IMR-90 (cell line): ENCODE measurements at regions not wholly inside any gene's neighbourhood (a gene's known extent, or its start where the extent isn't known, plus 50 kb on each side); places are given as distances from the start of the nearest gene placed in this dataset.

Experiments
- ATAC-seq: fragments of 200-7000 bp; cut with Tn5 transposase; 2 replicates; pipeline ENCODE4 v1.9.1; 2020; ENCODE audit warnings: low read depth, mild to moderate bottlenecking, moderate library complexity
- BruUV-seq: library from RNA; stranded (reverse); fragments of 400-500 nt; replicated peaks from 2 replicates; lab custom pipeline; 2021; lab: Mats Ljungman, UMichigan
- CTCF ChIA-PET: fragments of 300-600 bp; formaldehyde crosslinking; extraction: SDS; loops from one replicate; lab custom pipeline; 2021; ENCODE audit warnings: antibody characterized with exemption; lab: Yijun Ruan, JAX
- POLR2A ChIA-PET: fragments of 300-600 bp; sonication (Branson Sonifier 250); formaldehyde crosslinking; loops from one replicate; lab custom pipeline; 2022; ENCODE audit warnings: antibody characterized with exemption; ENCODE audit not compliant: unreplicated experiment; lab: Charles Lee
- DNase-seq: peaks from one replicate; pipeline ENCODE4 v3.0.0; 2013
- H2AFZ ChIP-seq: replicated peaks from 2 replicates; pipeline ENCODE3; 2013; ENCODE audit warnings: low read length, mild to moderate bottlenecking; ENCODE audit not compliant: poor library complexity
- H2AK5ac ChIP-seq: 2 replicates; pipeline ENCODE4 v1.6.1; 2013; ENCODE audit warnings: low read depth, low read length, inconsistent platforms
- H2AK9ac ChIP-seq: replicated peaks from 2 replicates; pipeline ENCODE3; 2013; ENCODE audit warnings: mild to moderate bottlenecking, low read depth, low read length, moderate library complexity; ENCODE audit not compliant: poor library complexity
- H2BK120ac ChIP-seq: 2 replicates; pipeline ENCODE4 v1.6.1; 2013; ENCODE audit warnings: low read depth, low read length, inconsistent platforms
- H2BK15ac ChIP-seq: 3 replicates; pipeline ENCODE4 v1.6.1; 2013; ENCODE audit warnings: low read depth, low read length, inconsistent platforms
- H2BK20ac ChIP-seq: 2 replicates; pipeline ENCODE4 v1.6.1; 2013; ENCODE audit warnings: low read depth, mild to moderate bottlenecking, inconsistent platforms, low read length, moderate library complexity
- H2BK5ac ChIP-seq: 2 replicates; pipeline ENCODE4 v1.6.1; 2013; ENCODE audit warnings: mild to moderate bottlenecking, low read depth, low read length, inconsistent platforms; ENCODE audit not compliant: poor library complexity, severe bottlenecking
- H3K14ac ChIP-seq: replicated peaks from 2 replicates; pipeline ENCODE4 v1.6.1; 2013; ENCODE audit warnings: low read depth, low read length, inconsistent platforms
- H3K18ac ChIP-seq: 2 replicates; pipeline ENCODE4 v1.6.1; 2013; ENCODE audit warnings: low read depth, low read length, control low read depth
- H3K23ac ChIP-seq: 2 replicates; pipeline ENCODE4 v1.6.1; 2013; ENCODE audit warnings: low read depth, low read length, inconsistent platforms
- H3K27ac ChIP-seq: 2 replicates; pipeline ENCODE4 v1.5.1; 2013; ENCODE audit warnings: mild to moderate bottlenecking, control low read depth, low read length; ENCODE audit not compliant: insufficient read depth
- H3K27me3 ChIP-seq: 2 replicates; pipeline ENCODE4 v1.6.1; 2013; ENCODE audit warnings: low read length; ENCODE audit not compliant: control insufficient read depth, insufficient read depth
- H3K36me3 ChIP-seq: 2 replicates; pipeline ENCODE4 v1.6.1; 2013; ENCODE audit warnings: low read length, mixed read lengths; ENCODE audit not compliant: control insufficient read depth, insufficient read depth
- H3K4ac ChIP-seq: 2 replicates; pipeline ENCODE4 v1.6.1; 2013; ENCODE audit warnings: low read depth, low read length, inconsistent platforms
- H3K4me1 ChIP-seq: 2 replicates; pipeline ENCODE4 v1.6.1; 2013; ENCODE audit warnings: low read length, mixed read lengths; ENCODE audit not compliant: control insufficient read depth, insufficient read depth
- H3K4me2 ChIP-seq: 2 replicates; pipeline ENCODE4 v1.6.1; 2013; ENCODE audit warnings: low read depth, mild to moderate bottlenecking, control low read depth, low read length, moderate library complexity
- H3K4me3 ChIP-seq: 2 replicates; pipeline ENCODE4 v1.5.1; 2013; ENCODE audit warnings: low read depth, mild to moderate bottlenecking, control low read depth, low read length, moderate library complexity; ENCODE audit not compliant: insufficient read depth
- H3K56ac ChIP-seq: 2 replicates; pipeline ENCODE4 v1.6.1; 2013; ENCODE audit warnings: low read length, inconsistent platforms; ENCODE audit not compliant: insufficient read depth; ENCODE audit errors: extremely low read depth
- H3K79me1 ChIP-seq, 2 experiments: 2 replicates each; pipeline ENCODE4 v1.6.1; 2013; ENCODE audit warnings: low read length in 2 of 2, inconsistent platforms in 1 of 2, low read depth in 1 of 2
- H3K9ac ChIP-seq: 2 replicates; pipeline ENCODE4 v1.6.1; 2013; ENCODE audit warnings: low read depth, low read length, control low read depth
- H3K9me1 ChIP-seq: 2 replicates; pipeline ENCODE4 v1.6.1; 2013; ENCODE audit warnings: low read length, inconsistent platforms; ENCODE audit not compliant: insufficient read depth
- H3K9me3 ChIP-seq: 2 replicates; pipeline ENCODE4 v1.6.1; 2013; ENCODE audit warnings: low read length; ENCODE audit not compliant: control insufficient read depth, insufficient read depth
- H4K20me1 ChIP-seq: 2 replicates; pipeline ENCODE4 v1.6.1; 2013; ENCODE audit warnings: low read length, inconsistent platforms; ENCODE audit not compliant: insufficient read depth
- H4K5ac ChIP-seq: 2 replicates; pipeline ENCODE4 v1.6.1; 2013; ENCODE audit warnings: mild to moderate bottlenecking, low read depth, low read length, control low read depth
- H4K8ac ChIP-seq, 2 experiments: 2 replicates each; pipeline ENCODE4 v1.6.1; 2013; ENCODE audit warnings: low read depth in 2 of 2, low read length in 2 of 2, control low read depth in 1 of 2, inconsistent platforms in 1 of 2
- H4K91ac ChIP-seq: 2 replicates; pipeline ENCODE4 v1.6.1; 2013; ENCODE audit warnings: low read depth, low read length, inconsistent platforms; ENCODE audit not compliant: insufficient read depth
- BHLHE40 ChIP-seq: fragments of 150-350 bp; IDR thresholded peaks from 2 replicates; pipeline ENCODE4 v1.6.1; 2016; ENCODE audit warnings: mild to moderate bottlenecking, low read depth, low read length
- CEBPB ChIP-seq: IDR thresholded peaks from 2 replicates; pipeline ENCODE4 v1.6.1; 2012; ENCODE audit warnings: low read depth, low read length, improper control_type of control experiment
- CHD1 ChIP-seq: IDR thresholded peaks from 2 replicates; pipeline ENCODE4 v1.6.1; 2012; ENCODE audit warnings: low read depth, low read length, improper control_type of control experiment
- MAFK ChIP-seq: IDR thresholded peaks from 2 replicates; pipeline ENCODE4 v1.6.1; 2012; ENCODE audit warnings: low read depth, low read length, improper control_type of control experiment
- POLR2A ChIP-seq: IDR thresholded peaks from 2 replicates; pipeline ENCODE4 v1.6.1; 2012; ENCODE audit warnings: mild to moderate bottlenecking, low read depth, low read length
- RCOR1 ChIP-seq: IDR thresholded peaks from 2 replicates; pipeline ENCODE4 v1.6.1; 2012; ENCODE audit warnings: mild to moderate bottlenecking, low read length, improper control_type of control experiment; ENCODE audit not compliant: insufficient replicate concordance
- SMC3 ChIP-seq: fragments of 150-350 bp; IDR thresholded peaks from 2 replicates; pipeline ENCODE4 v1.6.1; 2016; ENCODE audit warnings: low read depth, mild to moderate bottlenecking, antibody characterized with exemption, low read length, moderate library complexity
- WGBS, 2 experiments: methylation state at CpG; one replicate each; pipeline versions ENCODE4 v1.1.5 to v1.1.7; 2013; ENCODE audit warnings: missing lambda C conversion rate in 2 of 2; ENCODE audit not compliant: insufficient read length in 1 of 2; ENCODE audit errors: extremely low coverage in 2 of 2; 5-methylcytosine and 5-hydroxymethylcytosine counted together
- dilution Hi-C: fragments of 300-500 bp; cut with HindIII; formaldehyde crosslinking; loops from one replicate; pipeline ENCODE4 v1.14.3; 2018; ENCODE audit warnings: low sequenced_read_pairs; ENCODE audit not compliant: unreplicated experiment
- in situ Hi-C: fragments of 300-500 bp; cut with MboI; formaldehyde crosslinking; loops from 3 replicates; pipeline ENCODE4 v1.14.3; 2019; ENCODE audit warnings: low sequenced_read_pairs, inconsistent platforms, mixed read lengths
- intact Hi-C: fragments of 100-400 bp; cut with micrococcal nuclease; formaldehyde crosslinking; loops from 2 replicates; pipeline ENCODE4 v1.10.0; 2022
- TF ChIP-seq, protein P1 (sequence below): fragments of 150-350 bp; IDR thresholded peaks from 2 replicates; pipeline ENCODE4 v1.6.1; 2017; ENCODE audit warnings: mild to moderate bottlenecking, antibody characterized with exemption, low read length, low read depth
- TF ChIP-seq, protein P2 (sequence below): fragments of 150-350 bp; IDR thresholded peaks from 2 replicates; pipeline ENCODE4 v1.6.1; 2016; ENCODE audit warnings: low read depth, mild to moderate bottlenecking, low read length, moderate library complexity, borderline replicate concordance
- TF ChIP-seq, protein P3 (sequence below): conservative IDR thresholded peaks from 2 replicates; pipeline ENCODE4 v1.5.1; 2012; ENCODE audit warnings: mild to moderate bottlenecking, low read depth, low read length, improper control_type of control experiment

DNA sequence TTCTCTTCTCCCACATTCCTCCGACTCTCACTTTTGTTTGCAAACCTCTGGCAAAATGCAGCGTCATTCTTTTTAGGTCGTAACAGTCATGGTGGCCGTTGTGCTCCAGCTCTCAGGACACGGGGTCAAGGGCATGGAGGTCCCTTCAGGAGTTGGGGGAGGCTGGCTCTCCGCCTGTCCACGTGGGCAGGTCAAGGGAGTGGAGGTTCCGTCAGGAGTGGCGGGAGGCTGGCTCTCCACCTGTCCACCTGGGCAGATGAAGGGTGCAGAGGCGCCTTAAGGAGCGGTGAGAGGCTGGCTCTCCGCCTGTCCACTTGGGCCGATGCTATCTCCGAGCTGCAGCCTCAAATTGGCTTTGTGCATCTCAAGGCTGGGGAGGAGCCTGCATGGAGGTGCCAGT lies 98.0 kb downstream of the ERMARD start:
- POLR2A ChIA-PET, result no interaction called here
- H2BK20ac ChIP-seq, result no peak overlapping the region
- no peak overlapping the region for H2AK5ac ChIP-seq
- no peak overlapping the region for H2AK9ac ChIP-seq
- H2BK120ac ChIP-seq, result no peak overlapping the region
- H3K36me3 ChIP-seq, result no peaks in the 10 kb centered on the region
- H4K8ac ChIP-seq, result no peak overlapping the region
- no peaks in the 10 kb centered on the region for H4K20me1 ChIP-seq
- no peak overlapping the region for H4K5ac ChIP-seq
- no TSS peak for BruUV-seq
- WGBS, 2 experiments, result 60% methylated on average over 8 of the region's 14 CpGs; no CpG with 5 or more reads in 1 of the 2 experiments
- H3K27ac ChIP-seq, result no peak overlapping the region
- dilution Hi-C loops, result no loop called here
- H3K4me2 ChIP-seq, result no peak overlapping the region
- DNase-seq (no peak), ATAC-seq (no peak)
- H3K56ac ChIP-seq, result no peak overlapping the region
- intact Hi-C loops, result no loop called here
- H3K18ac ChIP-seq, result no peak overlapping the region
- H3K23ac ChIP-seq, result no peak overlapping the region
- no peak overlapping the region for H3K14ac ChIP-seq
- TF ChIP-seq, protein P1, sequence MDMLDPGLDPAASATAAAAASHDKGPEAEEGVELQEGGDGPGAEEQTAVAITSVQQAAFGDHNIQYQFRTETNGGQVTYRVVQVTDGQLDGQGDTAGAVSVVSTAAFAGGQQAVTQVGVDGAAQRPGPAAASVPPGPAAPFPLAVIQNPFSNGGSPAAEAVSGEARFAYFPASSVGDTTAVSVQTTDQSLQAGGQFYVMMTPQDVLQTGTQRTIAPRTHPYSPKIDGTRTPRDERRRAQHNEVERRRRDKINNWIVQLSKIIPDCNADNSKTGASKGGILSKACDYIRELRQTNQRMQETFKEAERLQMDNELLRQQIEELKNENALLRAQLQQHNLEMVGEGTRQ, result no peak
- no peak for TF ChIP-seq SMC3
- TF ChIP-seq CHD1, result no peak
- no peak for TF ChIP-seq RCOR1
- no peak for TF ChIP-seq BHLHE40
- no peak for TF ChIP-seq CEBPB
- TF ChIP-seq, protein P2, sequence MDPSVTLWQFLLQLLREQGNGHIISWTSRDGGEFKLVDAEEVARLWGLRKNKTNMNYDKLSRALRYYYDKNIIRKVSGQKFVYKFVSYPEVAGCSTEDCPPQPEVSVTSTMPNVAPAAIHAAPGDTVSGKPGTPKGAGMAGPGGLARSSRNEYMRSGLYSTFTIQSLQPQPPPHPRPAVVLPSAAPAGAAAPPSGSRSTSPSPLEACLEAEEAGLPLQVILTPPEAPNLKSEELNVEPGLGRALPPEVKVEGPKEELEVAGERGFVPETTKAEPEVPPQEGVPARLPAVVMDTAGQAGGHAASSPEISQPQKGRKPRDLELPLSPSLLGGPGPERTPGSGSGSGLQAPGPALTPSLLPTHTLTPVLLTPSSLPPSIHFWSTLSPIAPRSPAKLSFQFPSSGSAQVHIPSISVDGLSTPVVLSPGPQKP, result no peak
- TF ChIP-seq MAFK, result no peak
- TF ChIP-seq, protein P3, sequence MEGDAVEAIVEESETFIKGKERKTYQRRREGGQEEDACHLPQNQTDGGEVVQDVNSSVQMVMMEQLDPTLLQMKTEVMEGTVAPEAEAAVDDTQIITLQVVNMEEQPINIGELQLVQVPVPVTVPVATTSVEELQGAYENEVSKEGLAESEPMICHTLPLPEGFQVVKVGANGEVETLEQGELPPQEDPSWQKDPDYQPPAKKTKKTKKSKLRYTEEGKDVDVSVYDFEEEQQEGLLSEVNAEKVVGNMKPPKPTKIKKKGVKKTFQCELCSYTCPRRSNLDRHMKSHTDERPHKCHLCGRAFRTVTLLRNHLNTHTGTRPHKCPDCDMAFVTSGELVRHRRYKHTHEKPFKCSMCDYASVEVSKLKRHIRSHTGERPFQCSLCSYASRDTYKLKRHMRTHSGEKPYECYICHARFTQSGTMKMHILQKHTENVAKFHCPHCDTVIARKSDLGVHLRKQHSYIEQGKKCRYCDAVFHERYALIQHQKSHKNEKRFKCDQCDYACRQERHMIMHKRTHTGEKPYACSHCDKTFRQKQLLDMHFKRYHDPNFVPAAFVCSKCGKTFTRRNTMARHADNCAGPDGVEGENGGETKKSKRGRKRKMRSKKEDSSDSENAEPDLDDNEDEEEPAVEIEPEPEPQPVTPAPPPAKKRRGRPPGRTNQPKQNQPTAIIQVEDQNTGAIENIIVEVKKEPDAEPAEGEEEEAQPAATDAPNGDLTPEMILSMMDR, result no peak
- no peak for TF ChIP-seq POLR2A
- no peak overlapping the region for H3K4me3 ChIP-seq
- H4K91ac ChIP-seq, result no peak overlapping the region
- H3K4ac ChIP-seq, result no peak overlapping the region
- H3K9me3 ChIP-seq, result peaks cover 23% of the 10 kb centered on the region; the same call in 1 of the 2 replicates
- H2BK5ac ChIP-seq, result no peak overlapping the region
- H3K9ac ChIP-seq, result no peak overlapping the region
- CTCF ChIA-PET, result no interaction called here
- H3K79me1 ChIP-seq, result no peaks in the 10 kb centered on the region
- peaks cover 3% of the 10 kb centered on the region; the same call in 1 of the 2 replicates for H3K27me3 ChIP-seq
- in situ Hi-C loops, result no loop called here
- H3K4me1 ChIP-seq, result no peaks in the 10 kb centered on the region
- no peak overlapping the region for H2AFZ ChIP-seq
- H2BK15ac ChIP-seq, result no peak overlapping the region
- H3K9me1 ChIP-seq, result no peaks in the 10 kb centered on the region
